GM19351 (cell line): ENCODE measurements at regions not wholly inside any gene's neighbourhood (a gene's known extent, or its start where the extent isn't known, plus 50 kb on each side); places are given as distances from the start of the nearest gene placed in this dataset.
"Not testable (repeated sequence)": the region's sequence is repeated elsewhere in the genome, so short reads cannot be mapped to it uniquely, and the experiment has no call there.

ENCODE experiments used
- ATAC-seq: cut with Tn5 transposase; IDR thresholded peaks from one replicate; pipeline ENCODE4 v1.9.1; 2021; ENCODE audit warnings: mild to moderate bottlenecking, moderate library complexity; ENCODE audit not compliant: unreplicated experiment

GRCh38 chr3:56957522-56957921 lies 102.9 kb upstream of the SPATA12 start:
- no peak for ATAC-seq

GRCh38 chr3:56956906-56957305 lies 103.6 kb upstream of the SPATA12 start:
- no peak for ATAC-seq

GRCh38 chr3:56955492-56956111 lies 104.9 kb upstream of the SPATA12 start:
- no peak for ATAC-seq

- ATAC-seq: no peak
Observed at GRCh38 chr3:56954125-56954524, 106.3 kb upstream of the SPATA12 start.

DNA sequence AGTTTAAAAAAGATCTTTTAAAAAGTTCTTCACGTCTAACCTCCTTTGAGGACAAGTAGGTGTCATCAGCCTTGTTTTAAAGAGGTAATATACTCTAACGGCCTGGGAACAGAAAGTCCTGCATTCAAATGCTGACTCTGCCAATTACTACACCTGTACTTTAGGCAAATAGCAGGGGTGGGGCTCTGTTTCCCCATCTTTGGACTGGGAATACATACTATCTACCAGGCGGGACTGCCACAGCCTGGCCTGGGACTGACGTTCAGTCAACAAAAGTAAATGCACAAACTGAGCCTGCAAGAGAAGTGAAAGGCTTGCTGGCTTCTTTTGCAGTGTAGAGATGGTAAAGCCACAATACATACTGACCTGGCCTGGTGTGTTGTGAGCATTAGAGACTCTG lies 107.6 kb upstream of the SPATA12 start:
- ATAC-seq: no peak

DNA sequence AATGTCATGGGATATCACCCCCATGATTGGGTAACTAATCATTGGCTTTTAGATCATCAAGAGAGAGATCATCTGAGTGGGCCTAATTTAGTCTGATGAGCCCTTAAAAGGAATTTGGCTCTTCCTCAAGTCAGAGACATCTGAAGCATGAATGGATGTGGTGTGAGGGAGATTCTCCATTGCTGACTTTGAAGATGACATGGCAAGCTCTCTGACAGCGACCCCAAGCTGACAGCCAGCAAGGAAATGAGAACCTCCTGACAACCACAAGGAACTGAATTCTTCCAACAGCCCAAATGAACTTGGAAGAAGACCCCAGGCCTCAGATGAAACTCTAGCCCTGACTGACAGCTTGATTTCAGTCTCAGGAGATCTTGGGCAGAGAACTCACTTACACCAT lies 108.4 kb upstream of the SPATA12 start:
- no peak for ATAC-seq

DNA sequence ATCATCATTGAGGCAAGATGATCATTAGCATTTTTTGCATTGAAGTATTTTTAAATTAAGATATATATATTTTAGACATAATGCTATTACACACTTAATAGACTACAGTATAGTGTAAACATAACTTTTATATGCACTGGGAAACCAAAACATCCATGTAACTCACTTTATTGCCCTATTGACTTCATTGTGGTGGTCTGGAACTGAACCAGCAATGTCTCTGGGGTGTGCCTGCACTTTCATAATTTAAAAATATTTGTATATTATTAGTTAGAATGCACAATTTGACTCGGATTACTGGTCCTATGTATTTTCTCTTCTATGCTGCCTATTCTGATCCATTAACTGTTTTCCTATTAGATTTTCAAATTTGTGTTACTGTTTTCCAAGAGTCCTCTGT lies 109.1 kb upstream of the SPATA12 start:
- no peak for ATAC-seq

DNA sequence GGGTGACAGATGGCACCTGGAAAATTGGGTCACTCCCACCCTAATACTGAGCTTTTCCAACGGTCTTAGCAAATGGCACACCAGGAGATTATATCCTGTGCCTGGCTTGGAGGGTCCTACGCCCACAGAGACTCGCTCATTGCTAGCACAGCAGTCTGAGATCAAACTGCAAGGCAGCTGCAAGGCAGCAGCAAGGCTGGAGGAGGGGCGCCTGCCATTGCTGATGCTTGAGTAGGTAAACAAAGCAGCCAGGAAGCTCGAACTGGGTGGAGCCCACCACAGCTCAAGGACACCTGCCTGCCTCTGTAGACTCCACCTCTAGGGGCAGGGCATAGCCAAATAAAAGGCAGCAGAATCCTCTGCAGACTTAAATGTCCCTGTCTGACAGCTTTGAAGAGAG lies 115.1 kb upstream of the SPATA12 start:
- ATAC-seq: not testable (repeated sequence)

DNA sequence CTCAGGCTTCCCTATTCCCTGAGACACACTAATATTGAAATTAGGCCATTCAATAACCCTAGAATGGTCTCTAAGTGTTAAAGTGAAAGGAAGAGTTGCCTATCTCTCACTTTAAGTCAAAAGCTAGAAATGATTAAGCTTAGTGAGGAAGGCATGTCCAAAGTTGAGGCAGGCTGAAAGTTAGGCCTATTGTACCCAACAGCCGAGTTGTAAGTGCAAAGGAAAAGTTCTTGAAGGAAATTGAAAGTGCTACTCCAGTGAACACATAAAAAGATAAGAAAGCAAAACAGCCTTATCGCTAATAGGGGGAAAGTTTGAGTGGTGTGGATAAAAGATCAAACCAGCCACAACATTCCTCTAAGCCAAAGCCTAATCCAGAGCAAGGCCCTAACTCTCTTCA lies 117.9 kb upstream of the SPATA12 start:
- ATAC-seq: no peak

DNA sequence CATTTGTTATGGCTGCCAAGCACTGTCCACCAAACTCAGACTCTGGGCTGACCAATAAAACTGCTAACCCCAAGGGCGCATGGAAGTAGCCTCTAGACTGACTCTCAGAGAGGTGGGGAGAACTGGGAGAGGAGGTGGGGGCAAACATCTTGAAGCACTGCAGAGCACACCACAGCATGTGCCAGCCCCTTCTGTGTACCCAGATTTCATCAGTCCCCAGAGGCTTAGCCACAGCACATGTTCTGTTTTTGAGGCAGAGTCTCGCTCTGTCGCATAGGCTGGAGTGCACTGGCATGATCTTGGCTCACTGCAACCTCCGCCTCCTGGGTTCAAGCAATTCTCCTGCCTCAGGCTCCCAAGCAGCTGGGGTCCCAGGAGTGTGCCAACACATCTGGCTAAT lies 119.5 kb upstream of the SPATA12 start:
- ATAC-seq: no peak

DNA sequence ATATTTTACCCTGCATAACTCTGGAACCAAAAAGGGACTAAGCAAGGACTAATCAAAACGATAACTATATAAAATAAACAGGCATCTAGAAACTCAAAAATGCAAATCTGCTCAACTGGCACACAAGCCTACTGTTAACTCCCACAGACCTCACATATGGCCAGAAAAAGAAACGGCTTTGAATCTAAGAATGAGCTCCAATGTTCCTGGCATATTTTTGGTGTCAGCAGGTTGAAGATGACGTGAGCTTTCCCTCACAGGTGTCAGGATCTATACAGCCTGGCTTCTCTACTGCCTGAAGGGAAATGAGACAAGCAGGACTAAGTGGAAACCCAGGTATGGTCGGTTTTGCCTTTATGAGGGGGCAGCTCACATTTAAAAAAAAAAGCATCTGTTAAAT lies 120.1 kb upstream of the SPATA12 start:
- no peak for ATAC-seq

DNA sequence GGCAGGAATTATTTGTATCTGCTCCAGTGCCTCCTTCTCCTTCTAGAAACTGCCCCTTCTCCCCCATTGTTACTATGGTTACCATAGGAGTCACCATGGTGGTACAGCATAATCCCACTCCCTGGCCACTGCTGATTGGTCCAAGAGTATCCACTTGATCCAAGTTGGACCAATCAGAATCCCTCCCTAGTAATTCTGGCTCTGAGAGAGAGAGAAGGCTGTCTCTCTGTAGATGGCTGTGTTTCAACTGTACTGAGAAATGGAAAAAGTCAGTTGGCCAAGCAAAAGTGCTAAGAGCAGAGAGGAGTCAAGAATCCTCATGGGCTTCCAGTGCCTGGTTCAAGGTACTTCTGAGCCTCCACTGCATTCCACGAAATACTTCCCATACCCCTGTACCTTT lies 120.6 kb upstream of the SPATA12 start:
- ATAC-seq: no peak

GRCh38 chr3:56938530-56938929 lies 121.9 kb upstream of the SPATA12 start:
- no peak for ATAC-seq

DNA sequence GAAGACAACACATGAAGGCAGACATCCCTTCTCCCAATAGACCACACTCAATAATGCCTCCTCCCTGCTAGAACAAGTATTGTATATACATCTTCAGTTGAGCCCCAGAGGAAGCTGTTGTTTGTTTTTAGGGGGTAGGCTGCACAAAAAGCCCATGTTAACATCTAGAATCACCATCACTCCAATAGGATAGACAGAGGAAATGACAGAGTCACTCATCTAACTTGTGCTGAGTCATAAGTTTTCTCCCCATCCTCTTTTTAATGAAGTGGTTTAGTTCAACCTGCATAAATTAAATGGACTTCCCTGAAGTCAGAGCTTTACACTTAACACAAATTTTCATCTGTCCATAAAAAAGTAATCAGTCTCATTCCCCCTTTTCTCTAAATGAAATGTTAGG lies 122.9 kb upstream of the SPATA12 start:
- ATAC-seq: no peak

DNA sequence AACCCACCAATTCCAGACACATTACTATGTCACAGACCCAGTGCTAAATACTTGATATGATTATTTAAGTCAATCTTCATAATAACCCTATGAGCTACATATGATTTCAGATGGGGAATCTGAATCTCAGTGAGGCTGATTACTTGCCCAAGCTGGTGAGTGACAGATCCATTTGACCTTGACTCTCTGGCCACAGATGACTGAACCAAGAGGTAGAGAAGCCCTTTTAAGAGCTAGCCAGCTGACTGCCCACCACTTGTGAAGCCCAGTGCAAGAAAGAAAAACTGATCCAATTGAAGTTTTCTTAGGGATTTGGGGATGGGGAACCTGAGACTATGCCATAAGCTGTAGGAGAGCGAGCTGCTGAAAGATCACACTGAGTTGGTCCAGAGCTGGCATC lies 124.7 kb upstream of the SPATA12 start:
- ATAC-seq: no peak

DNA sequence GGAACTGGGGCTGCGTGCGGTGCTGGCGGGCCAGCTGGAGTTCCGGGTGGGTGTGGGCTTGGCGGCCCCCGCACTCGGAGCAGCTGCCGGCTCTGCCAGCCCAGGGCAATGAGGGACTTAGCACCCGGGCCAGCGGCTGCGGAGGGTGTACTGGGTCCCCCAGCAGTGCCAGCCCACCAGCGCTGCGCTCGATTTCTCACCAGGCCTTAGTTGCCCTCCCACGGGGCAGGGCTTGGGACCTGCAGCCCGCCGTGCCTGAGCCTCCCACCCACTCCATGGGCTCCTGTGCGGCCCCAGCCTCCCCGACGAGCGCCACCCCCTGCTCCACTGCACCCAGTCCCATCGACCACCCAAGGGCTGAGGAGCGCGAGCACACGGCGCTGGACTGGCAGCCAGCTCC lies 126.0 kb upstream of the SPATA12 start:
- not testable (repeated sequence) for ATAC-seq

DNA sequence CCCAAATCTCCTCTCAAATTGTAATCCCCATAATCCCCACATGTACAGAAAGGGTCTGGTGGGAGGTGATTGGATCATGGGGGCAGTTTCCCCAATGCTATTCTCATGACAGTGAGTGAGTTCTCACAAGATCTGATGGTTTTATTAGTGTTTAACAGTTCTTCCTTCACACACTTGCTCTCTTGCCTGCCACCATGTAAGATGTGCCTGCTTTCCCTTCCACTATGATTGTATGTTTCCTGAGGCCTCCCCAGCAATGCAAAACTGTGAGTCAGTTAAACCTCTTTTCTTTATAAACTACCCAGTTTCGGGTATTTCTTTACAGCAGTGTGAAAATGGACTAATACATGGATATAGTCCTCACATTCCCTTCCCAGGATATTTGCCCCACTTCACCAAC lies 126.7 kb upstream of the SPATA12 start:
- no peak for ATAC-seq

DNA sequence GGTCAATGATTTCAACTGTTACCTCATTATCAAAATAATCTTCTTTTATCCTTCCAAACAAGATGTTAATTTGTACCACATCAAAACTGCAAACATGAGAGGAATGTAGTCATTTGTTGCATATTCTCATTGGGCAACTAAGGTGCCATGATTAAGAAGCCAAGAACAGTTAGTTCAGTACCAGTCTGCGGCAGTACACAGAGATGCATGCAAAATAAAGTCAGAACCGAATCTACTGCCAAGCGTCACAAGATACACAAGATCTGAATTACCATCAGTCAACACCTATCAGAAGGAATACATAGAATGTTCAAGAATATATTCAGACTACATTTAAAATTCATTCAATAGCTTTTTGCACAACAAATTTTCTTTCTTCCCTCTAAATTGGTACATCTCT lies 127.6 kb upstream of the SPATA12 start:
- no peak for ATAC-seq

- no peak for ATAC-seq
Observed at GRCh38 chr3:56931836-56932235, 128.6 kb upstream of the SPATA12 start.

- no peak for ATAC-seq
Observed at GRCh38 chr3:56930706-56931105, 129.0 kb upstream of the ARHGEF3 start.

GRCh38 chr3:56929809-56930615 lies 128.3 kb upstream of the ARHGEF3 start:
- no peak for ATAC-seq

- no peak for ATAC-seq
Observed at GRCh38 chr3:56928379-56929068, 126.8 kb upstream of the ARHGEF3 start.
